ENCODE measurements at regions not wholly inside any gene's neighbourhood (a gene's known extent, or its start where the extent isn't known, plus 50 kb on each side); places are given as distances from the start of the nearest gene placed in this dataset.

DNA sequence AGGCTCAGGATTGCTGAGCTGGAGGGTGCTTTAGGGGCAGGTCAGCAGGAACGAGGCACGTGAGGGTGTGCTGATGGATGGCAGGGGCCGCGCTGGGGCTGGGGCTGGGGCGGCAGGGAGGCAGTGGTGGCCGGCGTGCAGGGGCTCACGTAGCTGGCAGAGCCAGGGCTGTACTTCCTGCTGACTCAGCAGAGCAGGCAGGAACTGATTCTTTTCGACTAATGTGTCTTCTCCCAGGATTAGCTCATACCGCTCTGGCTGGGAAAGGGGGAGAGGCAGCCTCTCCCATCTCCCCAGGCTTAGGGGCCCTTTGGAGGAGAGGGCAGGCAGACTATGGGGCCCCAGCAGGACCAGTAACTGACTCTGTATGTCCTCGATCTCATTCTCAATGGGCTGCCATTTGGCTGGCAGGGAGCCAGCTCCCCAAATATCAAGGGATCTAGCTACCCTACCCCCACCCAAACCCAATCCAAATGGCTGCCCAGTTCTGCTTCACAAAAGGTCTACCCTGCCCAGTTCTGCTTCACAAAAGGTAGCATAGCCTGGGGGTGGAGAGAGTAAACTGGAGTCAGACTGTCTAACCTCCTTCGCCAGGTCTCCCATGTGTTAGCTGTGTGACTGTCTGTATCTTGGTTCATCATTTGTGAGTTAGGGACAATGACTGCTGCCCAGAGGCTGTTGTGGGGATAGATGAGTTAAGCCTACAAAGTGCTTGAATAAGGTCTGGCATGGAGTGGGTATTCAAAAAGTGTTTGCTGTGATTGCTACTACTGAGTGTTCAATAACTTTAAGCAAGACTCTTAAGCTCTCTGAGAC, 100.1 kb upstream of the SLC2A1 start:
- peak; percentile 44 for DNase-seq (ENCODE audit: unreplicated experiment)
- intact Hi-C loops (cut with micrococcal nuclease): no loop called here
- no peaks in the 10 kb centered on the region for H3K9me3 Mint-ChIP-seq (ENCODE audit: unreplicated experiment)
- CTCF ChIA-PET: interaction anchor here (0.6 to 1.7 kb wide), 4 partner anchors 15 to 247 kb away, joined by 3 to 12 read pairs (median 6); no protein-coding TSS in a partner anchor
- POLR2A ChIA-PET: interaction anchor here (0.6 to 1.7 kb wide), 6 partner anchors 10 to 46 kb away, joined by 3 to 8 read pairs (median 4); no protein-coding TSS in a partner anchor
- TF ChIP-seq, protein P1, sequence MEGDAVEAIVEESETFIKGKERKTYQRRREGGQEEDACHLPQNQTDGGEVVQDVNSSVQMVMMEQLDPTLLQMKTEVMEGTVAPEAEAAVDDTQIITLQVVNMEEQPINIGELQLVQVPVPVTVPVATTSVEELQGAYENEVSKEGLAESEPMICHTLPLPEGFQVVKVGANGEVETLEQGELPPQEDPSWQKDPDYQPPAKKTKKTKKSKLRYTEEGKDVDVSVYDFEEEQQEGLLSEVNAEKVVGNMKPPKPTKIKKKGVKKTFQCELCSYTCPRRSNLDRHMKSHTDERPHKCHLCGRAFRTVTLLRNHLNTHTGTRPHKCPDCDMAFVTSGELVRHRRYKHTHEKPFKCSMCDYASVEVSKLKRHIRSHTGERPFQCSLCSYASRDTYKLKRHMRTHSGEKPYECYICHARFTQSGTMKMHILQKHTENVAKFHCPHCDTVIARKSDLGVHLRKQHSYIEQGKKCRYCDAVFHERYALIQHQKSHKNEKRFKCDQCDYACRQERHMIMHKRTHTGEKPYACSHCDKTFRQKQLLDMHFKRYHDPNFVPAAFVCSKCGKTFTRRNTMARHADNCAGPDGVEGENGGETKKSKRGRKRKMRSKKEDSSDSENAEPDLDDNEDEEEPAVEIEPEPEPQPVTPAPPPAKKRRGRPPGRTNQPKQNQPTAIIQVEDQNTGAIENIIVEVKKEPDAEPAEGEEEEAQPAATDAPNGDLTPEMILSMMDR (IDR thresholded peaks at IDR 0.05; ENCODE audit: unreplicated experiment): no peak
- no peaks in the 10 kb centered on the region for H3K27me3 Mint-ChIP-seq (ENCODE audit: insufficient read depth, unreplicated experiment)
- no peaks in the 10 kb centered on the region for H3K4me1 Mint-ChIP-seq (ENCODE audit: insufficient read depth, unreplicated experiment)
- H3K27ac Mint-ChIP-seq (ENCODE audit: low read depth, unreplicated experiment): no peak overlapping the region
- no peaks in the 10 kb centered on the region for H3K36me3 Mint-ChIP-seq (ENCODE audit: insufficient read depth, unreplicated experiment)
- BruUV-seq (replicated peaks): no TSS peak
- H3K4me3 Mint-ChIP-seq (ENCODE audit: unreplicated experiment): no peak overlapping the region

DNA sequence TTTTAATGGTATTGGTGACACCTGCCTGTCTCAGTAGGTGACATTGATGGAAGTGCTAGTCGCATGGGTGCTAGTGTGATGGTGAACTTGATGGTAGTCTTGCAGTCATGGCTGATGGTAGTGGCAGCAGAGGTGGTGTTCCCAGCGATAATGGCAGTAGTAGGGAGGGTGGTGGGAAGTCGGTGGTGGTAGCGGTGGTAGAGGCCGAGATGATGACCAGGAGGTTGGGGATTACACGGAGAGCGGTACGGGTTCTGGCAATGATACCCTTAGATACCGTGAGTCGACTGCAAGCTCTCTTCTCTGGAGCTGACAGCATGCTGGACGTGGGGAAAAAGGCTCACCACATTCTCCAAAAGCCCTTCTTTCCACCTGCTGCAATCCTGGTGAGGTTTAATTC, 99.4 kb upstream of the SLC2A1 start:
- intact Hi-C loops (cut with micrococcal nuclease): no loop called here
- H3K36me3 Mint-ChIP-seq (ENCODE audit: insufficient read depth, unreplicated experiment): no peaks in the 10 kb centered on the region
- no peaks in the 10 kb centered on the region for H3K4me1 Mint-ChIP-seq (ENCODE audit: insufficient read depth, unreplicated experiment)
- DNase-seq (ENCODE audit: unreplicated experiment): no peak
- ChIA-PET POLR2A (interaction anchor here (0.6 to 1.7 kb wide), 6 partner anchors 9 to 45 kb away, joined by 3 to 8 read pairs (median 4); no protein-coding TSS in a partner anchor), CTCF (interaction anchor here (0.8 to 1.7 kb wide), 3 partner anchors 16 to 145 kb away, joined by 4 to 12 read pairs (median 9); no protein-coding TSS in a partner anchor)
- H3K9me3 Mint-ChIP-seq (ENCODE audit: unreplicated experiment): no peaks in the 10 kb centered on the region
- no peaks in the 10 kb centered on the region for H3K27me3 Mint-ChIP-seq (ENCODE audit: insufficient read depth, unreplicated experiment)
- TF ChIP-seq, protein P1 (IDR thresholded peaks at IDR 0.05; ENCODE audit: unreplicated experiment): no peak
- BruUV-seq (replicated peaks): no TSS peak
- H3K27ac Mint-ChIP-seq (ENCODE audit: low read depth, unreplicated experiment): no peak overlapping the region
- no peak overlapping the region for H3K4me3 Mint-ChIP-seq (ENCODE audit: unreplicated experiment)

DNA sequence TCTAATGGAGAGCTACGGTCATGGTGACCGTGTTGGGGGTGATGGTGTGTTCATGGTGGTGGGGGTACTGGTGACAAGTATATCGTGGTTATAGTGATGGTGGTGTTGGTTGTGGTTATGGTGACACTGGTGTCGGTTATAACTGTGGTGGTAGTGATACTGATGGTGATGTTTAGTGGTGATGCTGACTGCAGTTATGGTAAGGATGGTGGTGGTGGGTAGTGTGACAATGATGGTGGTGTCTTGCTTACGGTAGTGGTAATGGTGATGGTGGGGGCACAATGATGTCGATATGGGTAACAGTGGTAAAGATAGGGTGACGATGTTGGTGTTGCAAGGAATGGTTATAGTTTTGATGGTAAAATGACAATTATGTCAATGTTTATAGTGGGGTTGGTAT, 98.9 kb upstream of the SLC2A1 start:
- CTCF ChIA-PET: interaction anchor here (1.2 to 2.1 kb wide), 2 partner anchors 9 to 16 kb away, joined by 4 to 7 read pairs; no protein-coding TSS in a partner anchor
- H3K27ac Mint-ChIP-seq (ENCODE audit: low read depth, unreplicated experiment): no peak overlapping the region

GRCh38 chr1:43056981-43057391, 98.3 kb upstream of the SLC2A1 start:
- Mint-ChIP-seq H3K9me3 (ENCODE audit: unreplicated experiment) (no peaks in the 10 kb centered on the region), H3K4me1 (ENCODE audit: insufficient read depth, unreplicated experiment) (no peaks in the 10 kb centered on the region), H3K36me3 (ENCODE audit: insufficient read depth, unreplicated experiment) (no peaks in the 10 kb centered on the region), H3K27me3 (ENCODE audit: insufficient read depth, unreplicated experiment) (no peaks in the 10 kb centered on the region), H3K27ac (ENCODE audit: low read depth, unreplicated experiment) (no peak overlapping the region), H3K4me3 (ENCODE audit: unreplicated experiment) (no peak overlapping the region)
- no peak for DNase-seq (ENCODE audit: unreplicated experiment)
- intact Hi-C loops (cut with micrococcal nuclease): no loop called here
- BruUV-seq (replicated peaks): no TSS peak
- CTCF ChIA-PET: interaction anchor here (0.9 to 2.1 kb wide), 3 partner anchors 9 to 142 kb away, joined by 3 to 7 read pairs (median 4); no protein-coding TSS in a partner anchor
- POLR2A ChIA-PET: interaction anchor here (0.7 to 1.2 kb wide), 2 partner anchors 35 to 94 kb away, joined by 3 to 4 read pairs; no protein-coding TSS in a partner anchor
- TF ChIP-seq, protein P1 (IDR thresholded peaks at IDR 0.05; ENCODE audit: unreplicated experiment): no peak

More for the DNA sequence above, 98.9 kb upstream of the SLC2A1 start:
- Mint-ChIP-seq H3K4me3 (ENCODE audit: unreplicated experiment) (no peak overlapping the region), H3K27me3 (ENCODE audit: insufficient read depth, unreplicated experiment) (no peaks in the 10 kb centered on the region), H3K36me3 (ENCODE audit: insufficient read depth, unreplicated experiment) (no peaks in the 10 kb centered on the region), H3K4me1 (ENCODE audit: insufficient read depth, unreplicated experiment) (no peaks in the 10 kb centered on the region), H3K9me3 (ENCODE audit: unreplicated experiment) (no peaks in the 10 kb centered on the region)
- BruUV-seq (replicated peaks): no TSS peak
- TF ChIP-seq, protein P1 (IDR thresholded peaks at IDR 0.05; ENCODE audit: unreplicated experiment): no peak
- intact Hi-C loops (cut with micrococcal nuclease): no loop called here
- DNase-seq (ENCODE audit: unreplicated experiment): no peak
- POLR2A ChIA-PET: interaction anchor here (0.7 to 1.2 kb wide), 2 partner anchors 36 to 94 kb away, joined by 3 to 4 read pairs; no protein-coding TSS in a partner anchor
